GM19467 (cell line): ENCODE measurements at regions not wholly inside any gene's neighbourhood (a gene's known extent, or its start where the extent isn't known, plus 50 kb on each side); places are given as distances from the start of the nearest gene placed in this dataset.

Experiments
- ATAC-seq: cut with Tn5 transposase; IDR thresholded peaks from one replicate; pipeline ENCODE4 v1.9.1; 2021; ENCODE audit warnings: mild to moderate bottlenecking, moderate library complexity; ENCODE audit not compliant: unreplicated experiment

DNA sequence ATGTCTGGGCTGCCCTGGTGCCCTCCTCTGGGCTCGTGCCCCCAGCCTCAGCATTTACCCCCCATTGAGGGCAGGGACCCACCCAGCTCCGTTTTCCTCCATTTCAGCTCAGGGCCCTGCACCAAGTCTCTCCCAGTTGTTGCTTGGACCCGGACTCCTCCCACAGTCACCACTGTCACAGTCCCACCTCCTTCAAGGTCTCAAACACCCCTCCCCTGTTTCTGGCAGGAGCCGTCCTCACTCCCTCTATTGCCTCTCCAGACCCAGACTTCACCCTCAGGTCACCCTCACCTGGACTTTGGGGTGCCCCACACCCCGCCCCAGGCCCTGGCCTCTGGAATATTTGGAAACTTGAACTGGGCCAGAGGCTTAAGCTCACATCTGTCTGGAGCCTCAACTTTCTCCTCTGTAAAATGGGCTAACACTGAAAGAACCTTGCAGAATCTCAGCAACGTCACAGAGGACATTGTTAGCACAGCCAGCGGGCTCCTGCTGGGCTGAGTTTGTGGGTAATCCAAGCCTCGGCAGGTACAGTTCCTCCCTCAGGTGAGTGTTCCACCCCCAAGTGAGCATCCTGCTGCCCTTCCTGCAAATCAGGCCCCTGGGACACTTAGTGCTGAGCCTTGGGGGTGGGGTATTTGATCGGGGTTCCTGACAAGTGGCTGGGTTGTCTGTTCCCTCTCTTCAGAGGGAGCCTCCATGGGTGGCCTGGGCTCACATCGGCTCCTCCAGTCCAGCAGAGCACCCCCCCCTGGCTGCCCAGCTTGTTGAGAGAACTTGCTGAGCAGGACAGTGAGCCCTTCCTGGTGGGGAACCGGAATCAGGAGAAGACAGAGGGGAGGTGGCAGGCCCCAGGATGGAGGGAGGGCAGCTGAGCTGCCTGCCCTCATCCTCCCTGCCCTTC lies 130.1 kb downstream of the C9orf50 start:
- no peak for ATAC-seq

DNA sequence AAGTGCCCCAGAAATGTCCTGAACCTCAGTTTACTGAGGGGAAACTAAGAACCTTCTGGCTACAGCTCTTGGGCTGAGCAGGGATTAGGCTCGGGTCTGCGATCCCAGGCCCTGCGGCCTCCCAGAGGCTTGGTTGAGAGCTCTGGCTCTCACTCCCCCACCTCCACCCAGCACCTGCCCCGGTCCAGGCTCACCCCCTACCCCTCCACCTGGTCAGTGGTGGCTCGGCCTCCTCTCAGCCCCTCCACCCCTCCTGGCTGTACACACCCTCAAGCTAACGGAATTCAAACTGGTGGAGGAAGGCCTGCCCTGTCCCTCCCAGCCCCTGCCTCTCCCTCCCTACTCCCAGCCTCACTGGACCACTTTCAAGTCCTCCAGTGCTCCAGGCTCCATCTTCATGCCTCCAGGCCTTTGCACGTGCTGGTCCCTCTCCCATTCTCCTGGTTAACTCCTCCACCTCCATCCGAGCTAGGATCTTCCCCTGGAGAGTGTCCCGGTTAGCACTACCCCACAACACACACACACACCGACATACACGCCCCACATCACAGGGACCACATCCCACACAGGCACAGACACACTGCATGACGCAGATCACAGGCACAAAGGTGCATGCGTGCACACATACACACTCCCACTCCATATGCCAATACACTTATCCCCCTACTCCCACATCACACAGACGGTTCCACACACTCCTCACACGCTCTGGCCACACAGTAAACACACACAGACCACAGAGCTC lies 130.9 kb downstream of the C9orf50 start:
- ATAC-seq, result no peak

DNA sequence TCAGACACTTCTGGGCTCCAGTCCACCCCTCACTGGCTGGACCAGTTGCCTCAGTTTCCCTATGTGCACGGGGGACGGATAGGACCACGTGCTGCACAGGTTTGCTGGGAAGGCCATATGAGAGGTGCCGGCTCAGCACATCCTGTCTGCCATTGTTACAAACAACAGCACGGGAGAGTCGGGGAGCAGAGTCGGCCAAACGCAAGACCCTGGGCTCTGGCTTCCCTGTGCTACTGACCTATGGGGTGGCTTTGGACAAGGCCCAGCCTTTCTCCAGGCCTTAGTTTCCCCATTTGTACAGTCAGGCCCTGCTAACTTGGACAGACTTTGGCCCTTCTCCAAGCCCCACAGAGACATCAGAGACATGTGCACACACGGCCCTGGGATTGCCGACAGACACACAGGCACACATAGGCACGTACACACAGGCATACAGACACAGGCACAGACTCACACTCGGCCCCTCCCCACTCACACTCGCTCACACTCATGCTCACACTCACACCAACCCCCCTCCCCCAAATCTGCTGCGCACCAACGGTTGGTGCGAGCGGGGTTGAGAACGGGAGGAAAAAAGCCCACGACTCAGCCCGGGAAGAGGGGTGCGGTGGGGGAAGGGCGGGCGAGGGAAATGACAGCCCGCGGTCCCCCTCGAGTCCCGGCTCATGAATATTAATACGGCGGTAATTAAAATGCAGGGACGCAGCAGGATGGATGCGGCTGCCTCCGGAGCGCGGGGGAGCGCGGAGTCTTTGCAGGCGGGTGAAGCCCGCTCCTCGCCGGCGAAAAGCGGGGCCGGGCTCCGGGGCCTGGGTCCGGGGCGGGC lies 133.0 kb downstream of the C9orf50 start:
- ATAC-seq, result no peak

DNA sequence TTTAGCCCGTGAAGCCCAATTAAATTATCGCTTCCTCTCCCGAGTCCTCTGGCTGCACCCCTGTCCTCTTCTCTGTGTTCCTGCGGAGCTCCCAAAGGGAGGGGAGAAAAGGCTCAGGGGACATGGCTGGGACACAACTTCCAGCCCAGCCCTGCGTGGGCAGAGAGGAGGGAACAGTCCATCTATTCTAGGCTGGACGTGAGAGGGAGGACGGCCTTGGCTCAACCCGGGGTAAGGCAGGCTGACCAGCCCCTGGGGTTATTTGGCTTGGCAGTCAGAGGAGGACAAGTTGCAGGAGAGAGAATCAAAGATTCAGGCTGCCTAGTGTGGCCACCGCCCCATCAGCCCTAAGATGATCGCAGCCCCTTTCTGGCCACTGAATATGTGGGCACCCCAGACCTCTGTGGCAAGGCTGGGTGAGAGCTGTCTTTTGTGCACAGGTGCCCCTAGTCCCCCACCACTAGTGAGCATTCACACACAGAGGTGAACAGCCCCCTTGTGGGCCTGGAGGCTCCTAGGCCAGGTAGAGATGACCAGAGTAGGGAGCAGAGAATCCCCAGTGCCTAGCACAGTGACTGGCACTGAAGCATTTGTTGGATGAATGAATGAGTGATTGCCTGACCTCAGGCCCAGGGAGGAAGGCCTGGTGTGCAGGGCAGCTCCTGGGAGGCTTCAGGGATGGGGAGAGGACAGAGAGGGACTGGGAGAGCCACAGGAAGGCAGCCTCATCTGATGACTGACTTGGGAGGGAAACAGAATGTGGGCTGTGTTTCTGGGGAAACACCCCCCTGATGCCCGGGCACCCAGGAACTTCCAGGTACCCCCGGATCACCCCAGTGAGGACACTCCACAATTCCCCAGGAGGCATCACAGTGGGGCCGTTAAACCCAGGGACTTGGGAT lies 133.9 kb downstream of the C9orf50 start:
- ATAC-seq, result no peak

DNA sequence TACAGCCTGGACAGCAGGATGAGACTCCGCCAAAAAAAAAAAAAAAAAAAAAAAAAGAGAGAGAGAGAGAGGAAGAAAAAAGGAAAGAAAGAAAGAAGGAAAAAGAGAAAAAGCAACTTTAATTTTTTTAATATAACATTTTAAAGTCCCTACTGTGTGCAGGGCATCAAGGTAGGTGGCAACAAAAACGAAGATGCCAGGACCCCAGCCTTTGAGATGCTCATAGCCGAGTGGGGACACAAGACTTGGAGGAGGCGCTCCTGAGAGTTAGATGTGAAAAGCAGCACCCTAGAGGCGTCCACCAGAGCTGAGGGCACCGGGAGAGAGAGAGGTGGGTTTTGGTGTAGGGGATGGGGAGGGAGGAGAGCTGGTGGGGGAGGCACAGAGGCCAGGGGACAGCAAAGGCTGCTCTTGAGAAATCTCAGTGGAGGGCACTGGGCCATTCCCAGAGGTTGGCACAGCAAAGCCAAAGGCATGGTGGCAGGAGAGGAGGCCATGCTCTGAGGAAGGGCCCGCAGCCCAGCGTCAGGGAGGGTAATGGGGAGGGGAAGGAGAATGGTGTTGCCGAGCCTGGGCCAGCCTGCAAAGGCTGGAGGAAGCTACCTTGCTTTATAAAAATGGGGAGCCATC lies 135.6 kb downstream of the C9orf50 start:
- no peak for ATAC-seq

DNA sequence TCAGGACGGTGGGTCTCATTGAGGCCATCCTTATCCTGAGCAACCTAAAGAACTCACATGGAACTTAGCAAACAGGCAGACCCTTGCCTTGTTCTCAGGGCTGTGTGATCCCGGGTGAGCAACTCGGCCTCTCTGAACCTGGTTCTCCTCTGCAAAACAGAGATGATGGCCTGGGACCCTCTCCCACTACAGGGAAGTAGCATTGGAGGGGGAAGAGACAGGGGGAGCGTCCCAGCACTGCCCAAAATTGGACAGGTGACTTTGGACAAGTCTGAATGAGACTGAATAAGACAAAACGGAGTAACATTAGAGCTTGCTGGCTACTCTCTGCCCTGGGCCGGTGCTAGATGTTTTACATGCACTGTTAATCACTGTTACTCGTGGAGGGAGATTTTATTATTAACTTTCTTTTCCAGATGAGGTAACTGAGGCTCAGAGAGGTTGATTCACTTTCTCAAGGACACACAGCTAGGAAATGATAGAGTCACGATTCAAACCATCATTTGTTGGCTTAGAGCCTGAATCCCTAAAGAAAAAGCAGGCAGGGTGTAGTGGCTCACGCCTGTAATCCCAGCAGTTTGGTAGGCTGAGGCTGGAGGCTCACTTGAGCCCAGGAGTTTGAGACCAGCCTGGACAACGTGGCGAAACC lies 136.4 kb downstream of the C9orf50 start:
- no peak for ATAC-seq

DNA sequence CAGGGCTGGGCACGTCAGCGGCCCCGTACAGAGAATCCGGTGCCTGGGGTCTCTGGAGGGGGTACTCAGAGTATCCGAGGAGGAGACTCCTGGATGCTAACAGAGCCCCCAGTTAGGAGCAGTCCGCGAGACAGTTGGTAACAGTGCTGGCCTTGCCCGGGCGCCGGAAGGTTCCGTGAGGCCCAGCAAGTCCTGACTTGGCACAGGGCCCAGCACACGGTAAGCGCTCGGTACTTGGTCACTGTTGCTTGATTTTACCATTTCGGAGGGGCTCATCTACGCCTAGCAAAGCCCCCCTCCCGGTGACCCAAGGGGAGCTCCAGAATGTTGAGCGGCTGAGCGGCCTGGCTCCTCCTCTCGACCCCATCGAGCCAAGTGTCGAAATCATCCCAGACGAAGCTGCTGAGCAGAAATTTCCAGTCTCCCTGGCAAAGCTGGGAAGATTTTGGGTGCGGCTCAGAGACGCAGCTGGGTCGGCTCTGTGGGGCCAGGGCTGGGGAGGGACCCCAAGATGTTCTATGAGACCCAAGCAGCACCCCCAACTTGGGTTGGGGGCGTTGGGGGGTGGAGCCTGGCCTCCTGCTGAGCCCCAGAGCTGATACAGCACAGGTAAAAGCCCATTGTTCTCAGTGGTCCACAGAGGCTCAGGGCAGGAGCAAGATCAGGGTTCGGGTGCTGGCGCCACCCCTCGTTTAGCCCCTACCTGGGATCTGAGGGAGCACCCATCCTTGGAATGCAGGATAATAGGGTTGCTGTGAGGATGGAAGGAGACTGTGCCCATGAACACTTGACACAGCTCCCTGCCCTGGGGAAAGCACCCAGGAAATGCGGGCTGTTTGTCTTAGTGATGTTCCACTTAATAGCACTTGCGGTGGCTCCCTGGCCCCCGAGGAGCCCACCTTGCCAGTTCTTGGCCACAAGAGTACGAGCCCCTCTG lies 137.2 kb downstream of the C9orf50 start:
- no peak for ATAC-seq

DNA sequence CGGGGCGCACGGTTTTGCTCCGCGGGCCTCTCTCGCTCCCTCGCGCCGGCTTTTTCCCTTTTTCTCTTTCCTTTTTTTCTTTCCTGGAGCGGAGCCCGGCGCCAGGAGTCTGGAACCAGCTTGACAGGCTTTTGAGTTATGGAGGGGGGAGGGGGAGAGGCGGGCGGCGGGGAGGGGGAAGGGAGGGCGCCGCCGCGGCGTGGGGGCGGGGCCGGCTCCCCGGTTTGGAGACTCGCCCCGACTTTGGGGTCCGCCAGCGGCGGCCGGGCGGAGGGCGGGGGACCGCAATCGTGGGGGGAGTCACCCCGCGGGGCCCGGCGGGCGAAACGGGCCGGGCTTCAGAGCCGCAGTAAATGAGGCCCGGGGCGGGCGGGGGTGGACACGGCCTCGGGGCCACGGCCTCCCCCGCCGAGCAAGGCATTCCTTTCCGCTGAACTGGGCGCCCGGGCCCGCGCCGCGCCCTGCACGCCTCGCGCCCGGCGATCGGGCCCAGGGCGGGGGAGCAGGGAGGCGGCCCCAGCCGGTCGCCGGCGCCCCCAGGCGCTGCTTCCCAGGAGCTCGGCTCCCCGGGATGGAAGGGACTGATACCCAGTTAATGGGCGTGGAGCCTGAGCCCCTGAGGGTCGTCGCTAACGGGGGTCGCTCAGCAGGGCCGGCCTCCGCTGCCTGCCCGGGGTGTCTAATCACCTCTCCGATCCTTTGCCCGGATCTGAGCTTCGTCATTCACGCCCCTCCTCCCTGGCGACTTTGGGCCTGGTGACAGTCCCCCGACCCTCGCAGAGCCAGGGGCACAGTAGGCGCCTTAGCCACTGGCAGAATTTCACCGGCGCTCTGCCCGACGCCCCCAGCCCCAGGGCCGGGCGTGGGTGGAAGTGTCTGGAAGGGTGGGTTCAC lies 138.1 kb downstream of the C9orf50 start:
- ATAC-seq, result no peak

DNA sequence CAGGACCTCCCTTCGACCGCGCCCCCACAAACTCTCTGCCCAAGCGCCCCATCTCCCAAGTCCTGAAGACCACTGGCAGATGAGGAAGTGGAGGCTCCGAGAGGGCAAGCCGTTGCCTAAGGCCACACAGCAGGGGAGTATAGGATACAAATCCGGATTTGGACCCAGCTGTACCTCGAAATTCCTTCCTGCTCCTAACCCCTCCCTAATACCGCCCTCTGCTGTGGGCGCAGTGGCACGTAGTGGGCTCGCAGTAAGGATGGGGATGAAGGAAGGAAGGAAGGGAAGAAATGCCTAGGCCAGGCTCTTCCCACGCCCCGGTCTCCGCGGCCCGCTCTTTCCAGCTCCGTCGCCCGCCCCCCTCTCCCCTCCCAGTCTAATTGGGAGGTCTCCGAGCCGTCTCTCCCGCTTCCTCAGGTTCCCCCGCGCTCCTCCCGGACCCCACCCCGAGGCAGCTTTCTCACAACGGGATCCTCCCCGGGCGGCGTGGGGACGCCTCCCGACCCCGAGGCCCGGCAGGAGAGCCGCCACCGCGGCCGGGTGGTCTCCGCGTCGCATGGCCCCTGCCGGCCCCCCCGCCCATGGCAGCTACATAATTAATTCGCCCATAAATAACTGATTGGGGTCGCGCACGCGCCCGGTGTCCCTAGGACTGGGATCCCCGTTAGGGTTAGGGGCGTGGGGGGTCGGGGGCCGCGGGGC lies 138.9 kb downstream of the C9orf50 start:
- no peak for ATAC-seq

DNA sequence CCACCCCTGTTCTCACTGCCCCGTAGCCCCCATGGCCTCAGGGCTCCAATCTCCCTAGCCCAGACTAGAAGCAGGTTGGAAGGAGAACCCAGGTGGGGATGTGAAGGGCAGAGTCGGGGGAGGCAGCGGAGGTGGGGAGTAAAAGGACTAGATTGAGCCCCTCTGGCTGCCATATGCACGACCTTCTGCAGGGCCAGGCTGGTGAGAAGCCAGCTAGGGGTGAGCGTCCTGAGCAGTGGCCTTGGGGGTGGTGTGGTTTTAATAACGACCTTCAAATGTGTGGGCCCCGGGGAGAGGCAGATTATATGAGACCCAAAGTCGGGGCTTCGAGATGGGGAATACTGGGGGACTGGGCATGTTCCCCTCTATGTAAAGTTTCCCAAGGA lies 139.5 kb downstream of the C9orf50 start:
- ATAC-seq, result no peak

DNA sequence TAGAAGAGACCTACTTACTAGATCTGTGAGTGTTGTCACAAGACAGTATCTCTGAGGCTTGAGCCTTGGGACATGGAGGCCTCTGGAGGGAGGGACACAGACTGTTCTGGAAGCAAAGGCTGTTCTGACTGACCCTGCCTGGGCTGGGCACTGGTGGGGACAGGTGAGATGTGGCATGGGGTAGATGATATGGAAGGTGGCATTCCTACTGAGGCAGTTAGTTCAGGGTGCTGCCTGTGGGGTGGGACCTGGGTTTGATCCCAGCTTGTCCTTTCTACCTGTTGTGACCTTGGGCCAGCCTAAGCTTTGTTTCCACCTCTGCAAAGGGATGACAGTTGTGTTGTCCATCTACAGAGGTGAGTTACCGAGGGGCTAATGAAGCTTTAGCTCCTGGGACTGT lies 140.2 kb downstream of the C9orf50 start:
- no peak for ATAC-seq

DNA sequence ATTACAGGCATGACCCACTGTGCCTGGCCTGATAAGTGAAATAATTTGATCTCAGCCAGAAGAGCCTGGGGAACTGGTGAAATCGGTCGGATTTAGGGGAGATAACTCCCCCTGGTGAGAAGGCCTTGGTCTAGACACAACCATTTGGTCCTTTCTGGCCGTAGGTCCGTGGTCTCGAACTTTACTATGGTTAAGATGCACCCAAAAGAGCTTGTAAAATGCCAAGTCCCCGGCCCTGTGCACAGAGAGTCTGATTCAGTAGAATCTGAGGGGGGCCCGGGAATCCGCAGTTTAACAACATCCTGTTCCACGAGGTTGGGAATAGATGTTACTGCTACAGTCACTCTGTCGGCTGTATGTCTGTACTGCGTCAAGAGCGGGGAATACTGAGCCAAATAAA lies 140.7 kb downstream of the C9orf50 start:
- ATAC-seq, result no peak

DNA sequence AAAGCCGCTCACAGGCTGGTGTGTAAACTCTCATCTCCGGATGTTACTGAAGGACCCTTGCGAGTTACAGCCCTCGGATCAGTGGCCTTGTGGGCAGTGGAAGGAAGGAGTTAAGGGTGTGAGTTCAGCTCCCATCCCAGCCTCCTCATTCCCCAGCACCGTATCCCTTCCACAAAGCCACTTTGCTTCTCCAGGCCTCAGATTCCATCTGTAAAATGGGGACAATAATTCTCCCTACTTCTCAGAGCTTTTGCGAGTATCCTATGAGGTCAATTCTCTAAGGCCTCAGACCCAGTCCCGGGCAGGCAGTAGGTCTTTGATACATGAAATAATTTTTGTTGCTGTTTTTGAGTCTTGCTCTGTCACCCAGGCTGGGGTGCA lies 141.3 kb downstream of the C9orf50 start:
- no peak for ATAC-seq

DNA sequence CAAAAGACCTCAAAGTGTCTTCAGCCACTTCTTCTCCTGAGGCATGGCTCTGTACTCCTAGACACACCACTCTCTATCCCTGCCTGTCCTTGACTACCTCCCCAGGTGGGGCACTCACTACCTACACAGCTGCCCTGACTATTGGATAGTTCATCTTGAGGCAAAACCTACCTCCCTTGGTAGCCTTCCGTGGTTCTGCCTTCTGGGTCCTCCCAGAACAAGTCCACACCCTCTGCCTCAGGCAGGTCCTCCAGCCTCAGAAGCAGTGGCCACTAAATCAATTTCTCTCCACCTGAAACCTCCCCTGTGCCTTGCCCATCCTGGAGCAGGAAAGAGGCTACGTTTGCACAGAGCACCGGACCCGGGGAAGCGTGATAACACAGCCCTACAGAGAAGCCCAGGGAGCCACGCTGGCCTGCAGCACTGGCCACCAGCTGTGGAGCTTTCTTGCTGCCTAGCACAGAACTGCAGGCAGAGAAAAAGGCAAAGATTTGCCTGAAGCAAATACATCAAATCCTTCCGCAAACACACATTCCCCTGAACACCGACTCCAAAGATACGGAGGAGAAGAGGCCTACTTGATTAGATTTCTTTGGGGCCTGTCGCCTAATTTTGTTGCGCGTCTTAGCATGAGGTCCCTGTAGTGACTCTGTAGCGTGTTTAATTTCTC lies 141.8 kb downstream of the C9orf50 start:
- ATAC-seq, result no peak

DNA sequence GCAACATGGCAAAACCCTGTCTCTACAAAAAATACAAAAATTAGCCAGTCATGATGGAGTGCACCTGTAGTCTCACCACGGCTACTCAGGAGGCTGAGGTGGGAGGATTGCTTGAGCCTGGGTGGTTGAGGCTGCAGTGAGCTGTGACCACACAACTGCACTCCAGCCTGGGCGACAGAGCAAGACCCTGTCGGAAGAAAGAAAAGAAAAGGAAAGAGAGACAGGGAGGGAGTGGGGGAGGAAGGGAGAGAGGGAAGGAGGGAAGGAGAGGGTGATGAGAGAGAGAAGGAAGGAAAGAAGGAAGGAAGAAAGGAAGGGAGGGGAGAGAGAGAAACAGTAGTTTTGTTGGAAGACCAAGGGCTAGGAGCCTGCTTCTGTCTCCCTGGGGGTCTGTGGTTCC lies 142.4 kb downstream of the C9orf50 start:
- no peak for ATAC-seq
